ENCODE measurements at regions not wholly inside any gene's neighbourhood (a gene's known extent, or its start where the extent isn't known, plus 50 kb on each side); places are given as distances from the start of the nearest gene placed in this dataset.

- TF ChIP-seq POLR2A (IDR thresholded peaks at IDR 0.05; ENCODE audit: low read length): no peak
- no peak for TF ChIP-seq GATA1 (IDR thresholded peaks at IDR 0.05; ENCODE audit: low read depth, low read length)
Measured at GRCh38 chr18:30588673-30589164, 453.8 kb downstream of the DSC3 start.

Data from erythroblast (primary cell).